GM18520 (cell line): ENCODE measurements at regions not wholly inside any gene's neighbourhood (a gene's known extent, or its start where the extent isn't known, plus 50 kb on each side); places are given as distances from the start of the nearest gene placed in this dataset.
A peak's percentile ranks its signal among the peaks of the same experiment; 100 is the strongest.

Source experiments
- ATAC-seq: cut with Tn5 transposase; IDR thresholded peaks from one replicate; pipeline ENCODE4 v1.9.1; 2021; ENCODE audit not compliant: unreplicated experiment

GRCh38 chr10:31081937-31082840 is 50.5 kb upstream of the ZNF438 start:
- ATAC-seq = no peak

DNA sequence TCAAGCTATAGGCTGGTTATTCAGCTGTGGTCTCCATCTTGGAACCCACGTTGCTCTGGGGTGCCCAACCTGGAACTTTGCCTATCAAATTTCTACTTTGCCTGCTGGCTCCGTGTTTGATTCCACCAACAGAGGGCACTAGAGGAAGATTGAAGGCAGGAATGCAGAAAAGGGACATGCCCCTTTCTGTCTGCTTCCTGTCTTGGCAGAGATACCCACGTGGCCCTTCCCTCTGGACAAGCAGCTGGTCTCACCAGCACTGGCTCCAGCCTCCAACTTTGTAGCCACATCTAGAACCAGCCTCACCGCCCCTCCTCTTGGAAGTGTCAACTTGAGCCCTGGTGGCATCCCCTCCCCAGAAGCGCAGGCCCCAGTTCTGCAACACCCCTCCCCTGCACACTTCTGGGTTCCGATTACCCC is 52.1 kb upstream of the ZNF438 start:
- no peak for ATAC-seq

GRCh38 chr10:31087011-31087410 is 55.3 kb upstream of the ZNF438 start:
- no peak for ATAC-seq

- no peak for ATAC-seq
These were observed 56.2 kb upstream of the ZNF438 start for GRCh38 chr10:31087851-31088250.

GRCh38 chr10:31090894-31091607 is 59.4 kb upstream of the ZNF438 start:
- ATAC-seq = no peak

DNA sequence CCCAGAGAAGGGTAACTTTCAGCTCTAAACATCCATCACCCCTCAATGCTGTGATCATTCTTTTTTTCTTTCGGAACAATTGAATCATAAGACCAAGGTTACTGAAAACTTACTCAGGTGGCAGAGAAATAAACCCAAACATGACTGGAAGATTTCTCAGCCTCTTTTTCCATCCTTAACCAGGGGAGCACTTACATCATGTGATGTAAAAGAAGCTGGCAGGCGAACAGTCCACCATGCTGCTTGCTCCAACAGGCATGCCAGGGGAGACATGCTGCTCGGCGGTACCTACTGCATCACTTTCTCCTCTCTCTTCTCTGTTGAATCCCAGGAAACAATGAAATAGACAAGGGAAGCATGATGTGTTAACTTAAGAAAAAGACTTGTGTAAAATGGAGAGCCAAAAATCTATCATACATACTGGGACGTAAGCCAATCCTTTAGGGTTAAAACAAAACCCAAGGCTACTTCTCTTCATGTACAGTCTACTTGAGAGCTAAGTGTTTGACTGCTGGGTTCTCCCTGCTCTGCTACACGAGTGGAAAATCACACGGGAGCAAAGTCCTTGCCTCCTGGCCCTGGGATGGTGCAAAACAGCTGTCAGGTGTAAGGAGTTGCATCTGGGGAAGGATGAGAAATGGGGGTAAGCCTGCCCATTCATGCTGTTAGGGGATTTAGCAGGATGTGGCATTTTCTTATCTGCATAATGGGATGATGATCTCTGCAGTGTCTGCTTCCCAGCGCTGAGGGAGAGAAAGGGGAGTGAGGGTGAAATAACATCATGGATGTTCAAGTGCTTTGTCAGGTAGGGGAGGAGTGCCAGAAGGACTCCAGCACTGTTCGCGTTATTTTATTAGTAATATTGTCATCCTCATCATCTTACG is 64.3 kb upstream of the ZNF438 start:
- no peak for ATAC-seq

- no peak for ATAC-seq
These were observed 66.4 kb upstream of the ZNF438 start for GRCh38 chr10:31098046-31098445.

DNA sequence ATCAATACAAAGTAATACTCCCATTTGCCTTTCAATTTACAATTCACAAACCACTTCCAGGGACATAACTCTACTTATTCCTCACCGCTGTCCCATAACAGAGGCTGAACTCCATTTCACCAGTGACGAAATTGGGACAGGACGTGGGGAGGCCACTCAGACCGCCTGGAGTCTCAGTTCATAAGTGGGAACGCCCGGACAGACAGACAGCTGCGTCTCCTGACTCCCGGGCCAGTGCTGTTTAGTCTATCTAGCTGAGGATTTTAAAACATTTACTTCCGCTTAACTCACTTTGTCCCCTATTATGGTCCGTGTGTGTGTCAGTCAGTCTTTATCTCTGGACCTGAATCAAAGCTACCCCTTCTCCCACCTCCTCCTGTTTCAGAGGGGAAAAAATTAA is 67.4 kb upstream of the ZNF438 start:
- no peak for ATAC-seq

DNA sequence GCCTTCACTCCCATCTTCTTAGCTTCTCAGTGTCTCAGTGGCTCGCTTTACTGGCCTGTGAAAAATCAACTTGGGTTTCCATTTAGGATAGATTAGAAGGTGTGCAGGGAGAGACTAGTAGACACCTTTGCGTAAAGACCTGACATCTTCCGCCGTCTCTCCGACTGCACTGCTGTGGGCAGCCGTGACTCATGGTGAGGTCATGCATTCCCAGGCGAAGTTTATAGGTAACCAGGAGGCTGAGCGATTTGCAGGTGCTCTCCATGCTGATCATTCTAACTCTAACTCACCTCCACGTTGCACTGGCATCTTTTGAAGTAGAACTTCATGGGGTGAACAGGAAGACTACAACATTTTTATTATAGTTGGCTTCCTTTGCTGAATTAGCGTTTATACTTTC is 68.0 kb upstream of the ZNF438 start:
- no peak for ATAC-seq

DNA sequence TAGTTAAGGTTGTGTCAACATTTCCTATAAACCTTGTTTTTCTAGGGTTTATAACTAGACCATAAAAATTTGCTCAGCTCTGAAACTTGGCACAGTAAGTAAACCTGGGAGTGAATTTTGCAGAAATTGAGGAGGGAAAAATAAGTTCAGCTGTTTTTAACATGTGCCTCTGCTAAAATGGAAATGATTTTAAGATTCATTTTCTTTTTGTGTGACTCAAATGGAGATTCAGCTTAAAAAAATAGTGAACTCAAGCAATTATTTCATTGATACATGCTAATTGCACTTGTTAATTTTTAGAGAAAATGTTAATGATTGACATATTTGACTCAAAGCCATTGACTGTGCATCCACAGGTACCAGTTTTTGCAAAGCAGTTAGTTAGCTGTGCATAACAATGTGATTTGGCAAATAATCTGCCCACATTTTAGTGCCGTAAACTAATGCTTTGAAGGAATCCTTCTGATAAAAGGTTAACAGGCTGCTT is 68.5 kb upstream of the ZNF438 start:
- no peak for ATAC-seq

- no peak for ATAC-seq
These were observed 69.0 kb upstream of the ZNF438 start for GRCh38 chr10:31100662-31101061.

GRCh38 chr10:31101123-31101522 is 69.5 kb upstream of the ZNF438 start:
- ATAC-seq = peak; percentile 78

- no peak for ATAC-seq
These were observed 70.8 kb upstream of the ZNF438 start for GRCh38 chr10:31102421-31102820.

DNA sequence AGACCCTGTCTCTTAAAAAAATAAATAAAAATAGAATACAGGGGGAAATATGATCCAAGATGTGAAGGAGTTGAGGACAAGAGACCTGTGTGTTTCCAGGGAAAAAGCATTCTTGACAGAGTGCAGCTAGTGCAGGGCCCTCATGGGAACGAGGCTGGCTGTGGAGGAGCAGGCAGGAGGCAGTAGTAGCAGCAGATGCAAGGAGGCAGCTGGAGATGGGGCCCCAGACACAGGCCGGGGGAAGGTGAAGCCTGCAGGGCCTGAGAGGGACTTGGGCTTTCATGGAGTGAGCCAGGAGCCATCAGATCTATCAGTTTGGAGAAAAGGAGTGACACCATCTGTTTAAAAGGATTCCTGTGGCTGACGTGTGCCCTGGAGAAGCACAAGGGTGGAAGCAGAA is 71.4 kb upstream of the ZNF438 start:
- ATAC-seq = no peak

DNA sequence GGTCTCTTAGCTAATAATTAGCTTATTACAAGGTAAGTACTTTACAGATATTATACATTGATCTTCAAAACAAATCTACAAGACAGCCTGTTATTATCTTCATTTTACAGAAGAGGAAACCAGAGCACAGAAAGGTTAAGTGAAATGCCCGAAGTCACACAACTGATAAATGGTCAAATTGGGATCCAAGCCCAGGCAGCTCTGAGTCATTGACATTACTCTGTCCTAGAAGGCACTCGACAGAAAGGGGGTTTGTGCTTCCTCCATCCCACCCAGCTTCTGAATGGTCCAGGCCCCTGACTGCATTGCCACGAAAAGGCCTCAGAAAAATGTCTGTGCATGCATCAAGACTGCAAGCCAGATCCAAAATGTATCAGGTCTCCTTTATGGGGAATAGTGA is 81.3 kb upstream of the ZNF438 start:
- no peak for ATAC-seq

- ATAC-seq = no peak
These were observed 84.6 kb upstream of the ZNF438 start for GRCh38 chr10:31116226-31116625.

GRCh38 chr10:31118556-31118955 is 86.9 kb upstream of the ZNF438 start:
- ATAC-seq = no peak

GRCh38 chr10:31120392-31120791 is 88.7 kb upstream of the ZNF438 start:
- no peak for ATAC-seq

- ATAC-seq = no peak
These were observed 89.5 kb upstream of the ZNF438 start for GRCh38 chr10:31120961-31121685.

GRCh38 chr10:31121757-31122577 is 90.3 kb upstream of the ZNF438 start:
- no peak for ATAC-seq
